Umbilical cord (tissue), 1 donor: ENCODE measurements at regions not wholly inside any gene's neighbourhood (a gene's known extent, or its start where the extent isn't known, plus 50 kb on each side); places are given as distances from the start of the nearest gene placed in this dataset.
A peak's percentile ranks its signal among the peaks of the same experiment; 100 is the strongest.

Experiments used
- DNase-seq: peaks from one replicate; pipeline ENCODE4 v3.0.0-alpha.2; 2015; ENCODE audit warnings: low spot score

DNA sequence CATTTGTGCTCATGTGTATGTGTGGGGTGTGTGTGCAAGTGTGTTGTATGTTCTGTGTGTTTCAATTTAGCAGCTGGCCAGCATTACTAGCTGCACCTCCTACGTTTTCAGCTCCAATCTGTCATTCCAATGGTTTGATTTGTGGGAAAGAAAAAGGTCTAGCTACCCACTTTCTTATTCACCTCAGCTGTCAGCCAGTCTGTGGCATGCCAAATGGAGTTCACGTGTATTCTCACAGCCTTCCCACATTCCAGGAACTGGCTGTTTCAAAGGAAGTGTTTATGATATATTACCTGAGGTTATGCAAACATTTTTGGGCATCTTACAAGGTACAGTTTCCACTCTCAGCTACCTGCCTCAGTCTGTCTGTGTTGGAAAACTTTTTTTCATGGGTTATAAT is 220.2 kb upstream of the CPNE8 start:
- no peak for DNase-seq

DNA sequence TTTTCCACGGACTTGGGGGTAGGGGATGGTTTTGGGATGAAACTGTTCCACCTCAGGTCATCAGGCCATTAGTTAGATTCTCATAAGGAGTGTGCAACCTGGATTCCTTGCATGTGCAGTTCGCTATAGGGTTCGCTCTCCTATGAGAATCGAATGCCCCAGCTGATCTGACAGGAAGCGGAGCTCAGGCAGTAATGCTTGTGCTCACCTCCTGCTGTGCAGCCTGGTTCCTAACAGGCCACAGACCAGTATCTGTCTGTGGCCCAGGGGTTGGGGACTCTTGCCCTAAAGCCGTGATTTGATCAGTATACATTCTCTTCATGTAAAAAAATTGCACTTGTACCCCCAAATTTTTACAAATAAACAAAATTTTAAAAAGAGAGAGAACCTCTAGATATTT is 219.4 kb upstream of the CPNE8 start:
- no peak for DNase-seq

DNA sequence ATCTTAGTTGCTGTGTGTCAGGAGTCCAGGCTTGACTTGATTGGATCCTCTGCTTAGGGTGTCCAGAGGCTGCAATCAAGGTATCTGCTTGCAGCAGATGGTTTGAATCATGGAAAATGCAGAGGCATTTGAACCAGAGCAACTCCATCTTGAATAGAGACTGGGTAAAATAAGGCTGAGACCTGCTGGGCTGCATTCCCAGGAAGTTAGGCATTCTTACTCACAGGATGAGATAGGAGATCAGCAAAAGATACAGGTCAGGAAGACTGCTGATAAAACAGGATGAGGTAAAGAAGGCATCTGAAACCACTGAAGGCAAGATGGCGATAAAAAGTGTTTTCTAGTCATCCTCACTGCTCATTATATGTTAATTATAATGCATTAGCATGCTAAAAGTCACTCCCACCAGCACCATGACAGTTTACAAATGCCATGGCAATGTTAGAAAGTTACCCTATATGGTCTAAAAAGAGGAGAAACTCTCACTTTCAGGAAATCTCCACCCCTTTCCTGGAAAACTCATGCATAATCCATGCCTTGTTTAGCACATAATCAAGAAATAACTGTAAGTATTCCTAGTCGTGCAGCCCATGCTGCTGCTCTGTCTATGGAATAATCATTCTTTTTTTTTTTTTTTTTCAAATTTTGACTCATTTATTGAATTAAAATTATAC is 218.3 kb upstream of the CPNE8 start:
- DNase-seq = no peak

DNA sequence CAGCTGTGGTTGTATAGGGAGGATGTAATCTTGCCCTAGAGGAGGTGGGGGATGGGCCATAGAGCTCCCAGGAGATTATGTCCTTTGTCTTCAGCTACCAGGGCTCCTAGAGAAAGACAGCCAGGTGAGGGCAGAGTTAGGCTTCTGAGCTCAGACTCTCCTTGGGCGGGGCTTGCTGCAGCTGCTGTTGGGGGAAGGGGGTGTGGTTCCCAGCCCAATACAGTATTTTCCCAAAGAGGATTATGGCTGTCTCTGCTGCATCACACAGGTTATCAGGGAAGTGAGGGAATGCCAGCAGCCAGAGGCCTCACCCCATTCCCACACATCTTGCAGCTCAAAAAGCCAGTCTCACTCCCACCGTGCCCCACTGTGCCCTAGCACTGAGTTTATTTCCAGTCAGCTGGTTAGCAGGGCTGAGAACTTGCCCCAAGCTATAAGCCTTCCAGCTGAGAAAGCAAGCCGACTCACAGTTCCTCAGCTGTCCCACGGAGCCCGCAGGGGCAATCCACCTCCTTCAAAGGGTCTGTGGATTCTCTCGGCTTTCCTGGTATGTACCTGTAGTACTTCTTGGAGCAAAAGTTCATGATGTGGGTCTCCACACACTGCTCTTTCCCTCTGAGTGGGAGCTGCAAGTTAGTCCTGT is 217.3 kb upstream of the CPNE8 start:
- no peak for DNase-seq

DNA sequence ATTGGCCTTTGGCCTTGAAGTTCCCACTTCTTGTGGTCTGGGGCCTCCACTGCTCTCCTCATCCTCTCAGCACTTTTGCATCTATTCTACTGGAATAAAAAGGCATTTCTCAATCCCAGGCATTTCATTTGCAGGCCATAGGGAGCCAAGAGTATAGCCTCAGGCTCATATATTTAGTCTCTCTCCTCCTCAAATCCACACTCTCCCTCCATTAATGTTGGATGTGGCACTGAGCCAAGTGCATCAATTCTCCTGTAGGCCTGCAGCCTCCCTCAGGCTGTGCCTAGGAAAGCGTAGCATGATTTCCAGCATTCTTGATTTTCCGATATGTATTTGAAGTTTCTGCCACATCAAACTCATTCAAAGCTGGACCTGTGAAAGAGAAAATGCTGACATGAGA is 211.5 kb upstream of the CPNE8 start:
- DNase-seq = no peak

- no peak for DNase-seq
Measured at GRCh38 chr12:39112064-39112463, 206.7 kb upstream of the CPNE8 start.

- DNase-seq = no peak
Measured at GRCh38 chr12:39105111-39105510, 199.7 kb upstream of the CPNE8 start.

- DNase-seq = peak; percentile 80
Measured at GRCh38 chr12:39103552-39104165, 198.3 kb upstream of the CPNE8 start.

GRCh38 chr12:39102474-39103209 is 197.3 kb upstream of the CPNE8 start:
- no peak for DNase-seq

DNA sequence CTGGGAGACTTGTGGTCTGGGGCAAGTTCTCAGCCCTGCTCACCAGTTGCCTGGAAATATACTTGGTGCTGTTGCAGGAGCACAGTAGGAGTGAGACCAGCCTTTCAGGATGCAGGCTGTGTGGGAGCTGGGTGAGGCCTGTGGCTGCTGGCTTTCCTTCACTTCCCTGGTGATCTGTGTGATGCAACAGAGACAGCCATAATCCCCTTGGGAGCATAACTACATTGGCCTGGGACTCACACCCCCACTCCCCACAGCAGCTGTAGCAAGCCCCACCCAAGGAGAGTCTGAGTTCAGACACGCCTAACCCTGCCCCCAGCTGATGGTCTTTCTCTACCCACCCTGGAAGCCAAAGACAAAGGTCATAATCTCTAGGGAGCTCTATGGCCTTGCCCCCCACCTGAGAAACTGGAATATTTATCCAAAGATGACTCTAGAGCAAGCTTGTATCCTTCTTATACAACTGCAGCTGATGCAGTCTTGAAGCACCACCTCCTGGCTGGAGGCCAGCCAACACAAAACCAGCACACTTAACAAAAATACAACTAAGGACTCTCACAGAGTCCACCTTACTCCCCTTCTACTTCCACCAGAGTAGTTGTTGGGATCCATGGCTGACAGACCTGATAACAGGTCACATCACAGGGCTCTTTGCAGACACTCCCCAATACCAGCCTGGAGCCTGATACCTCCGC is 190.4 kb upstream of the CPNE8 start:
- no peak for DNase-seq

DNA sequence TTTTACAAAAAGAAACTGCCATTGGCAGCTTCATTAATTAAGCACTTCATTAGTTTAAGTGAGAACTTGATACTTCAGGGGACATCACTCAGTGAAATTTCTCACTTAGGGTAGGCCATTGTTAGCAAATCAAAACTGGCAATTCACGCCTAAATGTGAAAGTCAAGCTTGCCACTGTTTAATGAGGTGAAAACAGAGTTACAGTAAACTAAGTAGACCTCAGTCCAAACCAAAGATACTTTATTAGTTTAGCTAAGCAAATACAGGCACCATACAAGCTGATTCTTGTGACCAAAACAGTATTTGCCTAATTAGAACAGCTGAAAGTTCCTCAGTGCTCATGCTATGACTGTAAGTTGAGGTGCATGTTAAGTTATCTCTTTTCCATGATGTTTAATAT is 176.5 kb upstream of the CPNE8 start:
- no peak for DNase-seq

- DNase-seq = no peak
Measured at GRCh38 chr12:39077226-39077625, 171.8 kb upstream of the CPNE8 start.

DNA sequence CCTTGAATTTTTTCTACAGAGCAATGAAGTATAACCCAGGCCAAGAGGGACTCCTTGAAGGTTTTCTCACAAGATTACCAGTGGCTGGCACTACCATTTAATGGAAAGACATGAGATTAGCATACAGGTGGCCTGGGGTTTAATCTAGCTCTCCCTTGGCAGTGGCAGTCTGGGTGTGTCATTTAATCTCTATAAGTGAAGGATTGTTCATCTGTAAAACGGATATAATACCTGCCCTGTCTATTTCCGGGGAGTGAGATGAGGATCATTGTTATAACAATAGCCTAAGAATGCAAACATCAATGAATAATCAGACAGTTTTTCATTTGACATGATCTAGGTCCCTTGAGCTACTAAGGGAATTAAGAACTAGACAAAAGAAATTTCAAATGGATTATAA is 168.7 kb upstream of the CPNE8 start:
- no peak for DNase-seq

GRCh38 chr12:39072658-39073057 is 167.3 kb upstream of the CPNE8 start:
- no peak for DNase-seq

- no peak for DNase-seq
Measured at GRCh38 chr12:39071611-39072010, 166.2 kb upstream of the CPNE8 start.

- DNase-seq = no peak
Measured at GRCh38 chr12:39070775-39071174, 165.4 kb upstream of the CPNE8 start.

GRCh38 chr12:39065455-39065854 is 160.1 kb upstream of the CPNE8 start:
- no peak for DNase-seq

DNA sequence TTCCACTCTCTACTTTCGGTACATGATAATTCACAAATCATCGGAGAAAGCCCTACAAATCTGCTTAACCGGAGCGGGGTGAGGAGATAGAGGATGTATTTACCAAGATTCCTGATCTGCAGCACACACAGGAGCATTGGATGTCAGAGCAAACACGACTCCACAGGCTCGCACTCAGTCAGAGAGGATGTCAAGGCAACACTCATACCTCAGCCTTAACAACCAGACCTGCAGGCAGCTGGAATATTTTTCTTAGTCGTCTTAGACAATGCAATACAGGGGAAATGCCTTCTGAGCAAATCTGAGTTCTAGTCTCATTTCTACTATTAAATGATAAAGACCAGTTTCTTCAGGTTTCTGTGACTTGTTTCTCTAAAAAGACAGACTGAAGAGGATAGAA is 159.3 kb upstream of the CPNE8 start:
- no peak for DNase-seq

GRCh38 chr12:39062266-39062996 is 157.0 kb upstream of the CPNE8 start:
- DNase-seq = no peak

DNA sequence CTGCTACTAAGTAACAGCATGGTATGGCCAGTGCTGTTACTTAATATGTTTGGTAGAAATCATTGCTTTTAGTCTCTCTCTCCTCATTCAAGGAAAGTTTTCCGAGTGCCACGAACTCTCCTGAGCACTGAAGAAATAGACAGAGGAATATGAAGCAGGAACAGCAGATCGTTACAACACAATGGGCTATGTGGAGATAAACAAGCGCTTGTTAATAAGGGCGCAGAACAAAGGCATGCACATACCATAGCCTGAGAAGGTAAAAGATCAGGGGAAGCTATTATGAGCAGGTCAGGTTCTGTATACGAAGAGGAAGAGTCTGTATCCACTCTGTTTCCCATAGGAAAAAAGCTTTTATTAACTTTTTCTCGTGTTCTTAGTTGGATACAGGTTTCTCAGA is 156.2 kb upstream of the CPNE8 start:
- no peak for DNase-seq

DNA sequence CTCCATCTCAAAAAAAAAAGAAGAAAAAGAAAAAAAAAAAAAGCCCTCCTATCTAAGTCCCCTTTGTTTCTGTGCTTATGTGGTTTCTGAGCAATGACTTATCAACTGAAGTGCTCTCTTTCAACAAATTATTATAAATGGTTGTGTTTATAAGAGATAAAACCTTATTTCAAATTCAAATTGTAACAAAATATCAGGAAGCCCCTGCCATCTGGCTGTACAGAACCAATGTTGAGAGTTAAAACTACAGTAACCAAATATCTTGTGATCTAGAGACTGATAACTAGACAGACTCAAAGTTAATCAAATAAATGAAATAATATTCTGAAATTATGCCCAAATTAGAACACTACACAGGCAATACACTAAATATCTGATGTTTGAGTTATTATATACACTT is 143.0 kb upstream of the CPNE8 start:
- DNase-seq = no peak
